Brain microvascular endothelial cell (primary cell): ENCODE measurements at regions not wholly inside any gene's neighbourhood (a gene's known extent, or its start where the extent isn't known, plus 50 kb on each side); places are given as distances from the start of the nearest gene placed in this dataset.

Experiments used
- DNase-seq: peaks from one replicate; pipeline ENCODE4 v3.0.0-alpha.2; 2020
- H3K27ac ChIP-seq: fragments of 250-450 bp; sonication (Bioruptor Pico); 2 replicates; pipeline ENCODE4 v1.5.1; 2020; ENCODE audit warnings: mild to moderate bottlenecking, moderate library complexity
- H3K27me3 ChIP-seq: fragments of 250-450 bp; sonication (Bioruptor Pico); replicated peaks from 2 replicates; pipeline ENCODE4 v1.5.1; 2020; ENCODE audit warnings: mild to moderate bottlenecking
- H3K36me3 ChIP-seq: fragments of 250-450 bp; sonication (Bioruptor Pico); replicated peaks from 2 replicates; pipeline ENCODE4 v1.5.1; 2020; ENCODE audit warnings: mild to moderate bottlenecking
- H3K4me3 ChIP-seq: 2 replicates; pipeline ENCODE4 v1.5.1; 2011; ENCODE audit warnings: low read depth, mild to moderate bottlenecking, control low read depth, low read length, moderate library complexity
- CTCF ChIP-seq: IDR thresholded peaks from 2 replicates; pipeline ENCODE4 v1.5.1; 2011; ENCODE audit warnings: low read depth, mild to moderate bottlenecking, moderate library complexity, low read length, control low read depth, inconsistent platforms; ENCODE audit errors: missing control alignments
- in situ Hi-C: cut with HindIII; loops from 2 replicates; pipeline ENCODE4 v1.10.0; 2017; ENCODE audit warnings: low sequenced_read_pairs, low pct_ligation_motif_present

GRCh38 chr1:58888833-58889232 lies 105.0 kb upstream of the JUN start:
- in situ Hi-C loops: no loop called here
- TF ChIP-seq CTCF: no peak
- H3K27ac ChIP-seq: no peak overlapping the region
- no peaks in the 10 kb centered on the region for H3K27me3 ChIP-seq
- no peaks in the 10 kb centered on the region for H3K36me3 ChIP-seq
- DNase-seq: no peak
- no peak overlapping the region for H3K4me3 ChIP-seq

- no peak for TF ChIP-seq CTCF
- in situ Hi-C loops: no loop called here
- Histone ChIP-seq H3K27me3 (no peaks in the 10 kb centered on the region), H3K36me3 (no peaks in the 10 kb centered on the region), H3K27ac (no peak overlapping the region), H3K4me3 (no peak overlapping the region)
- no peak for DNase-seq
Measured at GRCh38 chr1:58890113-58890512, 106.3 kb upstream of the JUN start.

GRCh38 chr1:58890609-58891008 lies 106.8 kb upstream of the JUN start:
- no peaks in the 10 kb centered on the region for H3K27me3 ChIP-seq
- in situ Hi-C loops: no loop called here
- TF ChIP-seq CTCF: no peak

GRCh38 chr1:58891347-58891746 lies 107.5 kb upstream of the JUN start:
- no peak for TF ChIP-seq CTCF
- no peak for DNase-seq
- no peaks in the 10 kb centered on the region for H3K36me3 ChIP-seq
- H3K4me3 ChIP-seq: no peak overlapping the region
- in situ Hi-C loops: no loop called here
- H3K27me3 ChIP-seq: no peaks in the 10 kb centered on the region
- H3K27ac ChIP-seq: no peak overlapping the region

More at GRCh38 chr1:58890609-58891008, 106.8 kb upstream of the JUN start:
- H3K36me3 ChIP-seq: no peaks in the 10 kb centered on the region
- no peak overlapping the region for H3K4me3 ChIP-seq
- H3K27ac ChIP-seq: no peak overlapping the region
- no peak for DNase-seq

GRCh38 chr1:58893257-58893869 lies 109.5 kb upstream of the JUN start:
- no peaks in the 10 kb centered on the region for H3K36me3 ChIP-seq
- H3K27ac ChIP-seq: no peak overlapping the region
- no peak for DNase-seq
- in situ Hi-C loops: no loop called here
- TF ChIP-seq CTCF: no peak
- H3K27me3 ChIP-seq: no peaks in the 10 kb centered on the region
- no peak overlapping the region for H3K4me3 ChIP-seq

- TF ChIP-seq CTCF: no peak
- in situ Hi-C loops: no loop called here
- H3K27me3 ChIP-seq: no peaks in the 10 kb centered on the region
- no peak overlapping the region for H3K27ac ChIP-seq
- no peak overlapping the region for H3K4me3 ChIP-seq
- no peak for DNase-seq
- no peaks in the 10 kb centered on the region for H3K36me3 ChIP-seq
Measured at GRCh38 chr1:58895082-58895481, 111.2 kb upstream of the JUN start.
